GM12878 (cell line): ENCODE measurements at regions not wholly inside any gene's neighbourhood (a gene's known extent, or its start where the extent isn't known, plus 50 kb on each side); places are given as distances from the start of the nearest gene placed in this dataset.

ENCODE experiments used
- CTCF ChIP-seq, 3 experiments: IDR thresholded peaks in 2 of 3; conservative IDR thresholded peaks in 1 of 3; 2 replicates each; pipeline ENCODE4 v1.5.1; 2011; ENCODE audit warnings: low read depth in 3 of 3, low read length in 3 of 3, mild to moderate bottlenecking in 3 of 3, control low read depth in 2 of 3, moderate library complexity in 2 of 3, inconsistent platforms in 1 of 3, mixed read lengths in 1 of 3; ENCODE audit not compliant: control insufficient read depth in 2 of 3, insufficient read depth in 1 of 3; ENCODE audit errors: extremely low read depth in 1 of 3
- MXI1 ChIP-seq: fragments of 150-350 bp; IDR thresholded peaks from 2 replicates; pipeline ENCODE4 v1.6.1; 2011; ENCODE audit warnings: low read depth, mild to moderate bottlenecking, inconsistent platforms, low read length, improper control_type of control experiment
- PAX5 ChIP-seq: IDR thresholded peaks from 2 replicates; pipeline ENCODE4 v1.6.1; 2011; ENCODE audit warnings: low read depth, low read length, borderline replicate concordance
- PBX3 ChIP-seq: IDR thresholded peaks from 2 replicates; pipeline ENCODE4 v1.6.1; 2011; ENCODE audit warnings: mild to moderate bottlenecking, low read depth, low read length, moderate library complexity; ENCODE audit not compliant: insufficient replicate concordance
- POLR2AphosphoS5 ChIP-seq: IDR thresholded peaks from 2 replicates; pipeline ENCODE4 v1.6.1; 2011; ENCODE audit warnings: mild to moderate bottlenecking, low read length, inconsistent platforms
- REST ChIP-seq: IDR thresholded peaks from 2 replicates; pipeline ENCODE4 v1.6.1; 2012; ENCODE audit warnings: mild to moderate bottlenecking, low read depth, low read length
- TARDBP ChIP-seq: IDR thresholded peaks from 2 replicates; pipeline ENCODE4 v1.6.1; 2016; ENCODE audit warnings: borderline replicate concordance
- YBX1 ChIP-seq: fragments of 450-650 bp; IDR thresholded peaks from 2 replicates; pipeline ENCODE4 v1.6.1; 2016; ENCODE audit warnings: antibody characterized with exemption

GRCh38 chr6:105488516-105489215 is 85.8 kb upstream of the PREP start:
- TF ChIP-seq CTCF (IDR thresholded peaks at IDR 0.05 in 2 of 3, conservative IDR thresholded peaks at IDR 0.05 in 1 of 3; ENCODE audit: control insufficient read depth in 2 of 3, extremely low read depth in 1 of 3, insufficient read depth in 1 of 3, low read depth in 3 of 3, low read length in 3 of 3) (no peak), POLR2AphosphoS5 (no peak), YBX1 (no peak), REST (no peak), TARDBP (no peak), PBX3 (no peak), MXI1 (no peak), PAX5 (no peak)
